ENCODE measurements at regions not wholly inside any gene's neighbourhood (a gene's known extent, or its start where the extent isn't known, plus 50 kb on each side); places are given as distances from the start of the nearest gene placed in this dataset.

DNA sequence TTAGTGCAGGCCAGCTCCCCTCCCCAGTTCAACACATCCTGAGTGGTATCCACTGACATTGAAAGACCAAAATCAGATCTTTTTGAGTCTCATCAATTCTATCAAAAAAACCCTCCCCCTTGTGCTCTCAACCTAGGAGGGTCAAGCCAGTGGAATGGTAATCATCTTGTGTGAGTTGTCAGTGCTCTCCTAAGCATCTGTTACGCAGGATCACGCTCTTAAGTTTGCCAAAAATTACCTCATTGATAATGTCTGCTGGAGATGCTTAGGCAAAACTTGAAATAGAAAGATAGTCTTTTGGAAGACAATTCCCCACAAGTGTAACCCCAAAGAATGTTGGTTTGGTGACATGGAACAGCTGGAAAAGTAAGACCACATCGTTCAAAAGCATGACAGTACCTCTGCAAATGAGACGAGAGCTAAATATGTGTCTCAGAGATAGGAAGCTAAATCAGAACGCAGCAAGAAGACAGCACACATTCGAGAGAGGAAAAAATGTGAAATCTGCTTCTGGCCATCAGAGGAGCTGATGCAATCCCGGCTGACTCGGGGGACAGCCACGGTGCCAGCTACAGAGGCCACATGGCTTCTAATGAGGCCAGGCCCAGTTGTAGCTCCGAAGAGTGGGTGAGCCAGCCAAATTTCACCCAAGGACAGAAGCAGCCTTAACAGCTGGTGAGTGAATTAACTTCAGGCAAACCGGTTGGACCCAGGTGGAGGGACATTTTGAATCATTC, 753.9 kb downstream of the RNF144A start:
- peaks cover 0 to 5% (median 0%) of the 10 kb centered on the region in 4 donors for H3K4me1 ChIP-seq (ENCODE audit: control insufficient read depth in 4 of 4, insufficient read depth in 4 of 4, low read length in 3 of 4)
- H3K27ac ChIP-seq (ENCODE audit: low read depth in 1 of 2, low read length in 2 of 2), result no peak overlapping the region
- WGBS, result 80% methylated on average over 11 of the region's 11 CpGs

DNA sequence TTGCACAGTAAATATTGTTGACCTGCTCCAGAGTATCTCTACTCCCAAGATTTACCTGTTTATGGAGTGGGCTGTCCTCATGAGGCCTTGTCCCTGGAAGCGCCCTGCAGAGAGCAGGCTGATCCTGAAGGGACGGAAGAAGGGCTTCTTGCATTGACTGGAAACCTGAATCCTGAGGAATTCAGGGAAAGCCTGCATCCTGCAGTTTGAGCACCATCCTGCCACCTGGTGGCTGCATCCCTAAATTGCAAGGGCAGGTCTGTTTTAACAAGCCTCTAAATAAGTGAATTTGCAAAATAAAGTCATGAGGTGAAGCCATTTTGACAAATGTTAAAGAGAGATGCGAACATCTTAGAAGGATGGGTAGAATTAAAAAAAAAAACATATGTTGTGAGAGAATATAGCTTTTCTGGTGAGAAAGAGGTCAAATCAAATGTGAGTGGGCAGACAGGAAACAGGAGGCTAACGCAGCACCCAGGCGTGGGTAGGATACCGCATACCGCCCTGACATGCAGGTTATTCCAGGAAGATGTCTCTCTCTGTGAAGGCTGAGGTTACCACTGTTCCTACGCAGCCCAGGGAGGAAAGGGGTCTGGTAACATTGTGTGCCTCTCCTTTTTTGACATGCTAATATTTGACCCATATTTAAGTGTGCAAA, 754.9 kb downstream of the RNF144A start:
- WGBS, result 81% methylated on average over 8 of the region's 8 CpGs
- peak; percentile 52 for DNase-seq (ENCODE audit: low spot score)
- Histone ChIP-seq H3K9me3 (ENCODE audit: control insufficient read depth in 4 of 4, low read length in 3 of 4) (no peaks in the 10 kb centered on the region), H3K9ac (ENCODE audit: low read depth in 1 of 2, low read length in 2 of 2) (no peak overlapping the region), H3K4me1 (ENCODE audit: control insufficient read depth in 4 of 4, insufficient read depth in 4 of 4, low read length in 3 of 4) (peaks cover 0 to 5% (median 0%) of the 10 kb centered on the region in 4 donors), H3K36me3 (ENCODE audit: control insufficient read depth in 4 of 4, insufficient read depth in 3 of 4, low read depth in 1 of 4, low read length in 3 of 4) (no peaks in the 10 kb centered on the region), H3K27me3 (ENCODE audit: control insufficient read depth in 4 of 4, insufficient read depth in 4 of 4, low read length in 3 of 4) (no peaks in the 10 kb centered on the region), H3K27ac (ENCODE audit: low read depth in 1 of 2, low read length in 2 of 2) (no peak overlapping the region), H3K4me3 (ENCODE audit: low read depth in 1 of 3, low read length in 3 of 3) (no peak overlapping the region)
- no peak for TF ChIP-seq NR2F2 (IDR thresholded peaks at IDR 0.05)
- no peak for TF ChIP-seq HNF4G (IDR thresholded peaks at IDR 0.05)
- TF ChIP-seq, protein P1, sequence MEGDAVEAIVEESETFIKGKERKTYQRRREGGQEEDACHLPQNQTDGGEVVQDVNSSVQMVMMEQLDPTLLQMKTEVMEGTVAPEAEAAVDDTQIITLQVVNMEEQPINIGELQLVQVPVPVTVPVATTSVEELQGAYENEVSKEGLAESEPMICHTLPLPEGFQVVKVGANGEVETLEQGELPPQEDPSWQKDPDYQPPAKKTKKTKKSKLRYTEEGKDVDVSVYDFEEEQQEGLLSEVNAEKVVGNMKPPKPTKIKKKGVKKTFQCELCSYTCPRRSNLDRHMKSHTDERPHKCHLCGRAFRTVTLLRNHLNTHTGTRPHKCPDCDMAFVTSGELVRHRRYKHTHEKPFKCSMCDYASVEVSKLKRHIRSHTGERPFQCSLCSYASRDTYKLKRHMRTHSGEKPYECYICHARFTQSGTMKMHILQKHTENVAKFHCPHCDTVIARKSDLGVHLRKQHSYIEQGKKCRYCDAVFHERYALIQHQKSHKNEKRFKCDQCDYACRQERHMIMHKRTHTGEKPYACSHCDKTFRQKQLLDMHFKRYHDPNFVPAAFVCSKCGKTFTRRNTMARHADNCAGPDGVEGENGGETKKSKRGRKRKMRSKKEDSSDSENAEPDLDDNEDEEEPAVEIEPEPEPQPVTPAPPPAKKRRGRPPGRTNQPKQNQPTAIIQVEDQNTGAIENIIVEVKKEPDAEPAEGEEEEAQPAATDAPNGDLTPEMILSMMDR (IDR thresholded peaks at IDR 0.05; ENCODE audit: low read depth, low read length, missing input control), result peak; percentile 63
- no peak for TF ChIP-seq FOXA2 (IDR thresholded peaks at IDR 0.05)
- TF ChIP-seq FOXA1 (IDR thresholded peaks at IDR 0.05), result no peak
- TF ChIP-seq, protein P2, sequence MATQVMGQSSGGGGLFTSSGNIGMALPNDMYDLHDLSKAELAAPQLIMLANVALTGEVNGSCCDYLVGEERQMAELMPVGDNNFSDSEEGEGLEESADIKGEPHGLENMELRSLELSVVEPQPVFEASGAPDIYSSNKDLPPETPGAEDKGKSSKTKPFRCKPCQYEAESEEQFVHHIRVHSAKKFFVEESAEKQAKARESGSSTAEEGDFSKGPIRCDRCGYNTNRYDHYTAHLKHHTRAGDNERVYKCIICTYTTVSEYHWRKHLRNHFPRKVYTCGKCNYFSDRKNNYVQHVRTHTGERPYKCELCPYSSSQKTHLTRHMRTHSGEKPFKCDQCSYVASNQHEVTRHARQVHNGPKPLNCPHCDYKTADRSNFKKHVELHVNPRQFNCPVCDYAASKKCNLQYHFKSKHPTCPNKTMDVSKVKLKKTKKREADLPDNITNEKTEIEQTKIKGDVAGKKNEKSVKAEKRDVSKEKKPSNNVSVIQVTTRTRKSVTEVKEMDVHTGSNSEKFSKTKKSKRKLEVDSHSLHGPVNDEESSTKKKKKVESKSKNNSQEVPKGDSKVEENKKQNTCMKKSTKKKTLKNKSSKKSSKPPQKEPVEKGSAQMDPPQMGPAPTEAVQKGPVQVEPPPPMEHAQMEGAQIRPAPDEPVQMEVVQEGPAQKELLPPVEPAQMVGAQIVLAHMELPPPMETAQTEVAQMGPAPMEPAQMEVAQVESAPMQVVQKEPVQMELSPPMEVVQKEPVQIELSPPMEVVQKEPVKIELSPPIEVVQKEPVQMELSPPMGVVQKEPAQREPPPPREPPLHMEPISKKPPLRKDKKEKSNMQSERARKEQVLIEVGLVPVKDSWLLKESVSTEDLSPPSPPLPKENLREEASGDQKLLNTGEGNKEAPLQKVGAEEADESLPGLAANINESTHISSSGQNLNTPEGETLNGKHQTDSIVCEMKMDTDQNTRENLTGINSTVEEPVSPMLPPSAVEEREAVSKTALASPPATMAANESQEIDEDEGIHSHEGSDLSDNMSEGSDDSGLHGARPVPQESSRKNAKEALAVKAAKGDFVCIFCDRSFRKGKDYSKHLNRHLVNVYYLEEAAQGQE (IDR thresholded peaks at IDR 0.05), result no peak
- peak; percentile 66 to 77 for TF ChIP-seq RAD21 (IDR thresholded peaks at IDR 0.05)
- no peak for TF ChIP-seq HNF4A (conservative IDR thresholded peaks at IDR 0.05)
- no peak for TF ChIP-seq JUND (IDR thresholded peaks at IDR 0.05)
- no peak for TF ChIP-seq EGR1 (IDR thresholded peaks at IDR 0.05; ENCODE audit: low read depth in 2 of 2)
- TF ChIP-seq TAF1 (conservative IDR thresholded peaks at IDR 0.05), result no peak
- TF ChIP-seq YY1 (IDR thresholded peaks at IDR 0.05), result no peak
- TF ChIP-seq, protein P3, sequence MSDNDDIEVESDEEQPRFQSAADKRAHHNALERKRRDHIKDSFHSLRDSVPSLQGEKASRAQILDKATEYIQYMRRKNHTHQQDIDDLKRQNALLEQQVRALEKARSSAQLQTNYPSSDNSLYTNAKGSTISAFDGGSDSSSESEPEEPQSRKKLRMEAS (IDR thresholded peaks at IDR 0.05), result no peak
- TF ChIP-seq, protein P4, sequence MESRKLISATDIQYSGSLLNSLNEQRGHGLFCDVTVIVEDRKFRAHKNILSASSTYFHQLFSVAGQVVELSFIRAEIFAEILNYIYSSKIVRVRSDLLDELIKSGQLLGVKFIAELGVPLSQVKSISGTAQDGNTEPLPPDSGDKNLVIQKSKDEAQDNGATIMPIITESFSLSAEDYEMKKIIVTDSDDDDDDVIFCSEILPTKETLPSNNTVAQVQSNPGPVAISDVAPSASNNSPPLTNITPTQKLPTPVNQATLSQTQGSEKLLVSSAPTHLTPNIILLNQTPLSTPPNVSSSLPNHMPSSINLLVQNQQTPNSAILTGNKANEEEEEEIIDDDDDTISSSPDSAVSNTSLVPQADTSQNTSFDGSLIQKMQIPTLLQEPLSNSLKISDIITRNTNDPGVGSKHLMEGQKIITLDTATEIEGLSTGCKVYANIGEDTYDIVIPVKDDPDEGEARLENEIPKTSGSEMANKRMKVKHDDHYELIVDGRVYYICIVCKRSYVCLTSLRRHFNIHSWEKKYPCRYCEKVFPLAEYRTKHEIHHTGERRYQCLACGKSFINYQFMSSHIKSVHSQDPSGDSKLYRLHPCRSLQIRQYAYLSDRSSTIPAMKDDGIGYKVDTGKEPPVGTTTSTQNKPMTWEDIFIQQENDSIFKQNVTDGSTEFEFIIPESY (IDR thresholded peaks at IDR 0.05), result no peak
- TF ChIP-seq RXRA (IDR thresholded peaks at IDR 0.05), result no peak
- no peak for TF ChIP-seq GABPA (IDR thresholded peaks at IDR 0.05 in 1 of 2, conservative IDR thresholded peaks at IDR 0.05 in 1 of 2)
- no peak for TF ChIP-seq SP1 (IDR thresholded peaks at IDR 0.05)
- TF ChIP-seq, protein P5, sequence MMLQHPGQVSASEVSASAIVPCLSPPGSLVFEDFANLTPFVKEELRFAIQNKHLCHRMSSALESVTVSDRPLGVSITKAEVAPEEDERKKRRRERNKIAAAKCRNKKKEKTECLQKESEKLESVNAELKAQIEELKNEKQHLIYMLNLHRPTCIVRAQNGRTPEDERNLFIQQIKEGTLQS (IDR thresholded peaks at IDR 0.05), result no peak

More for the DNA sequence above, 753.9 kb downstream of the RNF144A start:
- Histone ChIP-seq H3K9ac (ENCODE audit: low read depth in 1 of 2, low read length in 2 of 2) (peak overlapping the region in 1 of 2 donors; percentile 3), H3K4me3 (ENCODE audit: low read depth in 1 of 3, low read length in 3 of 3) (no peak overlapping the region), H3K27me3 (ENCODE audit: control insufficient read depth in 4 of 4, insufficient read depth in 4 of 4, low read length in 3 of 4) (no peaks in the 10 kb centered on the region), H3K36me3 (ENCODE audit: control insufficient read depth in 4 of 4, insufficient read depth in 3 of 4, low read depth in 1 of 4, low read length in 3 of 4) (no peaks in the 10 kb centered on the region), H3K9me3 (ENCODE audit: control insufficient read depth in 4 of 4, low read length in 3 of 4) (no peaks in the 10 kb centered on the region)
- TF ChIP-seq EGR1 (IDR thresholded peaks at IDR 0.05; ENCODE audit: low read depth in 2 of 2) (no peak), SP1 (IDR thresholded peaks at IDR 0.05) (no peak), NR2F2 (IDR thresholded peaks at IDR 0.05) (no peak), FOXA1 (IDR thresholded peaks at IDR 0.05) (no peak), RAD21 (IDR thresholded peaks at IDR 0.05) (no peak), YY1 (IDR thresholded peaks at IDR 0.05) (no peak), RXRA (IDR thresholded peaks at IDR 0.05) (no peak)
- TF ChIP-seq, protein P5 (IDR thresholded peaks at IDR 0.05), result no peak
- DNase-seq (ENCODE audit: low spot score), result no peak
